ENCODE measurements at regions not wholly inside any gene's neighbourhood (a gene's known extent, or its start where the extent isn't known, plus 50 kb on each side); places are given as distances from the start of the nearest gene placed in this dataset.

DNA sequence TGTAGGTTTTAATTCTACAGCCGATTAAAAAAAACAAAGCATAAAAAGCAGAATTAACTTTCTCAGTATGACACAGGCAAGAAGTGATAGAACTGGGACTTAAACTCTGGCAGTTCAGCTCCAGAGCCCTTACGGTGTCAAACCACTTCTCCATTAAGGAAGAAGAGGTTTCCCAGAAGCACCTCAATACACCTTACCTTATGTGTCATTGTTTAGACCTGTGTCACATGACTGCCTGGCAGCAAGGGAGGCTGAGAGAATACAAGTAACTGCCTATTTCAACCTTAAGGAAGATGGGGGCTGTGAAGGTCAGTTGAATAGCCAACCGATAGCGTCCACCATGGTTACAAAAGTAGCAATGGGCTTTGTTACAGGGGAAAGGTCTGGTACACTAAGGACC, 54.6 kb upstream of the ARHGAP5 start:
- ChIA-PET POLR2A (no interaction called here), CTCF (no interaction called here)
- DNase-seq (ENCODE audit: low read depth, low spot score), result no peak
- Histone ChIP-seq H3K27ac (ENCODE audit: low read depth, low read length) (no peak overlapping the region), H3K27me3 (ENCODE audit: control insufficient read depth, insufficient read depth, low read length) (peaks cover 3% of the 10 kb centered on the region), H3K4me3 (ENCODE audit: low read depth, low read length) (no peak overlapping the region), H3K9me3 (ENCODE audit: control insufficient read depth, insufficient read depth, low read length) (no peaks in the 10 kb centered on the region)
- TF ChIP-seq, protein P1, sequence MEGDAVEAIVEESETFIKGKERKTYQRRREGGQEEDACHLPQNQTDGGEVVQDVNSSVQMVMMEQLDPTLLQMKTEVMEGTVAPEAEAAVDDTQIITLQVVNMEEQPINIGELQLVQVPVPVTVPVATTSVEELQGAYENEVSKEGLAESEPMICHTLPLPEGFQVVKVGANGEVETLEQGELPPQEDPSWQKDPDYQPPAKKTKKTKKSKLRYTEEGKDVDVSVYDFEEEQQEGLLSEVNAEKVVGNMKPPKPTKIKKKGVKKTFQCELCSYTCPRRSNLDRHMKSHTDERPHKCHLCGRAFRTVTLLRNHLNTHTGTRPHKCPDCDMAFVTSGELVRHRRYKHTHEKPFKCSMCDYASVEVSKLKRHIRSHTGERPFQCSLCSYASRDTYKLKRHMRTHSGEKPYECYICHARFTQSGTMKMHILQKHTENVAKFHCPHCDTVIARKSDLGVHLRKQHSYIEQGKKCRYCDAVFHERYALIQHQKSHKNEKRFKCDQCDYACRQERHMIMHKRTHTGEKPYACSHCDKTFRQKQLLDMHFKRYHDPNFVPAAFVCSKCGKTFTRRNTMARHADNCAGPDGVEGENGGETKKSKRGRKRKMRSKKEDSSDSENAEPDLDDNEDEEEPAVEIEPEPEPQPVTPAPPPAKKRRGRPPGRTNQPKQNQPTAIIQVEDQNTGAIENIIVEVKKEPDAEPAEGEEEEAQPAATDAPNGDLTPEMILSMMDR (IDR thresholded peaks at IDR 0.05; ENCODE audit: low read depth, low read length), result no peak

- CTCF ChIA-PET, result interaction anchor here (1.1 kb wide), 1 partner anchor 228 kb away, joined by 3 read pairs; no protein-coding TSS in a partner anchor
- H3K9me3 ChIP-seq (ENCODE audit: control insufficient read depth, insufficient read depth, low read length), result no peaks in the 10 kb centered on the region
- H3K27me3 ChIP-seq (ENCODE audit: control insufficient read depth, insufficient read depth, low read length), result peaks cover 3% of the 10 kb centered on the region
- no peak overlapping the region for H3K4me3 ChIP-seq (ENCODE audit: low read depth, low read length)
- POLR2A ChIA-PET, result no interaction called here
- no peak for DNase-seq (ENCODE audit: low read depth, low spot score)
- no peak overlapping the region for H3K27ac ChIP-seq (ENCODE audit: low read depth, low read length)
- TF ChIP-seq, protein P1 (IDR thresholded peaks at IDR 0.05; ENCODE audit: low read depth, low read length), result no peak
Observed at GRCh38 chr14:32022938-32023466, 54.1 kb upstream of the ARHGAP5 start.

DNA sequence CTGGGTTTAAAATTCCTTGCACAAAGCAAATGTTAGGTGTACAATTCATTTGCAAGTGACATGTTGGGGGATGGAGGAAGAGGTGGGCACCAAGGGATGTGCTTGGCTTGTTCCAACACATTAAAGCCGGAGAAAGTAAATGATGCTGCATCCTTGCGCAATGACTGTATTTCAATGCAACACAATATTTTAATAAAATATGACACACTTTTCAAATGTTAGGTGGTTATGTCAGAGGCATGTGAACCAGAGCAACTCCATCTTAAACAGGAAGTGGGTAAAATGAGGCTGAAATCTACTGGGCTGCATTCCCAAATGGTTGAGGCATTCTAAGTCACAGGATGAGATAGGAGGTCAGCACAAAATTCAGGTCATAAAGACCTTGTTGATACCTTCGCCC, 53.6 kb upstream of the ARHGAP5 start:
- TF ChIP-seq, protein P1 (IDR thresholded peaks at IDR 0.05; ENCODE audit: low read depth, low read length), result no peak
- Histone ChIP-seq H3K4me3 (ENCODE audit: low read depth, low read length) (no peak overlapping the region), H3K27me3 (ENCODE audit: control insufficient read depth, insufficient read depth, low read length) (peaks cover 3% of the 10 kb centered on the region), H3K27ac (ENCODE audit: low read depth, low read length) (no peak overlapping the region), H3K9me3 (ENCODE audit: control insufficient read depth, insufficient read depth, low read length) (no peaks in the 10 kb centered on the region)
- ChIA-PET CTCF (interaction anchor here (1.1 kb wide), 1 partner anchor 228 kb away, joined by 3 read pairs; no protein-coding TSS in a partner anchor), POLR2A (no interaction called here)
- DNase-seq (ENCODE audit: low read depth, low spot score), result no peak

- Histone ChIP-seq H3K4me3 (ENCODE audit: low read depth, low read length) (no peak overlapping the region), H3K27me3 (ENCODE audit: control insufficient read depth, insufficient read depth, low read length) (no peaks in the 10 kb centered on the region), H3K9me3 (ENCODE audit: control insufficient read depth, insufficient read depth, low read length) (no peaks in the 10 kb centered on the region), H3K27ac (ENCODE audit: low read depth, low read length) (peak overlapping the region; percentile 11)
- TF ChIP-seq, protein P1 (IDR thresholded peaks at IDR 0.05; ENCODE audit: low read depth, low read length), result no peak
- no peak for DNase-seq (ENCODE audit: low read depth, low spot score)
- CTCF ChIA-PET, result interaction anchor here (1.2 kb wide), 1 partner anchor 46 kb away, joined by 4 read pairs; no protein-coding TSS in a partner anchor
- POLR2A ChIA-PET, result no interaction called here
Observed at GRCh38 chr14:32027255-32027939, 49.7 kb upstream of the ARHGAP5 start.

All from AG04450 (cell line).